OCI-LY7 (cell line): ENCODE measurements at regions not wholly inside any gene's neighbourhood (a gene's known extent, or its start where the extent isn't known, plus 50 kb on each side); places are given as distances from the start of the nearest gene placed in this dataset.

Source experiments
- BruUV-seq: library from RNA; stranded (reverse); fragments of 400-500 nt; replicated peaks from 2 replicates; lab custom pipeline; 2021; lab: Mats Ljungman, UMichigan
- CTCF ChIA-PET: fragments of 300-600 bp; sonication (Branson Sonifier 250); formaldehyde crosslinking; loops from one replicate; lab custom pipeline; 2022; ENCODE audit warnings: antibody characterized with exemption; ENCODE audit not compliant: unreplicated experiment; lab: Charles Lee
- POLR2A ChIA-PET: fragments of 300-600 bp; sonication (Branson Sonifier 250); formaldehyde crosslinking; loops from one replicate; lab custom pipeline; 2022; ENCODE audit warnings: antibody characterized with exemption; lab: Charles Lee
- DNase-seq: peaks from one replicate; pipeline ENCODE4 v3.0.0-alpha.2; 2015; ENCODE audit warnings: low spot score
- H2AFZ ChIP-seq: fragments of 200-600 bp; sonication (generic), shearing (Covaris generic); 2 replicates; pipeline ENCODE4 v1.6.1; 2014; ENCODE audit warnings: mild to moderate bottlenecking, antibody characterized with exemption, low read length, moderate library complexity
- H3K27ac ChIP-seq: fragments of 200-600 bp; sonication (generic); 2 replicates; pipeline ENCODE4 v1.5.1; 2014; ENCODE audit warnings: mixed run types, low read depth, mild to moderate bottlenecking, moderate library complexity, low read length, inconsistent platforms; ENCODE audit not compliant: poor library complexity, severe bottlenecking
- H3K36me3 ChIP-seq: fragments of 200-600 bp; sonication (generic); 2 replicates; pipeline ENCODE4 v1.6.1; 2014; ENCODE audit warnings: mild to moderate bottlenecking, antibody characterized with exemption, low read length, moderate library complexity, mixed read lengths; ENCODE audit not compliant: insufficient read depth
- H3K4me1 ChIP-seq: fragments of 200-600 bp; sonication (generic); 2 replicates; pipeline ENCODE4 v1.5.1; 2014; ENCODE audit warnings: mild to moderate bottlenecking, low read length; ENCODE audit not compliant: insufficient read depth, poor library complexity, severe bottlenecking
- H3K4me2 ChIP-seq: fragments of 200-600 bp; sonication (generic); 2 replicates; pipeline ENCODE4 v1.6.1; 2014; ENCODE audit warnings: mild to moderate bottlenecking, low read length
- H3K4me3 ChIP-seq: fragments of 200-600 bp; sonication (generic); 2 replicates; pipeline ENCODE4 v1.5.1; 2014; ENCODE audit warnings: mild to moderate bottlenecking, low read depth, low read length; ENCODE audit not compliant: poor library complexity, severe bottlenecking
- H3K79me2 ChIP-seq: fragments of 200-600 bp; sonication (generic); 2 replicates; pipeline ENCODE4 v1.6.1; 2016; ENCODE audit warnings: low read depth, mild to moderate bottlenecking, low read length, moderate library complexity, mixed read lengths; ENCODE audit not compliant: insufficient read depth
- H3K9me2 ChIP-seq: fragments of 200-600 bp; sonication (generic); 2 replicates; pipeline ENCODE4 v1.6.1; 2016; ENCODE audit warnings: mild to moderate bottlenecking, low read length, mixed read lengths; ENCODE audit not compliant: insufficient read depth
- H3K9me3 ChIP-seq: fragments of 200-600 bp; sonication (generic); 2 replicates; pipeline ENCODE4 v1.6.1; 2014; ENCODE audit warnings: mild to moderate bottlenecking, mixed run types, low read length, mixed read lengths
- H4K20me1 ChIP-seq: fragments of 200-600 bp; sonication (generic); 2 replicates; pipeline ENCODE4 v1.6.1; 2014; ENCODE audit warnings: mild to moderate bottlenecking, antibody characterized with exemption, low read length, moderate library complexity, mixed read lengths; ENCODE audit not compliant: insufficient read depth
- CTCF ChIP-seq: fragments of 200-600 bp; sonication (generic); conservative IDR thresholded peaks from 2 replicates; pipeline ENCODE4 v1.5.1; 2014; ENCODE audit warnings: mild to moderate bottlenecking, antibody characterized with exemption, low read length, moderate library complexity, mixed read lengths
- EZH2phosphoT487 ChIP-seq: fragments of 200-600 bp; sonication (generic); IDR thresholded peaks from 2 replicates; pipeline ENCODE4 v1.6.1; 2018; ENCODE audit warnings: low read depth, borderline replicate concordance, mild to moderate bottlenecking, mixed run types, antibody characterized with exemption, low read length, moderate library complexity, mixed read lengths
- intact Hi-C: fragments of 100-400 bp; cut with micrococcal nuclease; formaldehyde crosslinking; loops from one replicate; pipeline ENCODE4 v1.10.0; 2022; ENCODE audit not compliant: unreplicated experiment

DNA sequence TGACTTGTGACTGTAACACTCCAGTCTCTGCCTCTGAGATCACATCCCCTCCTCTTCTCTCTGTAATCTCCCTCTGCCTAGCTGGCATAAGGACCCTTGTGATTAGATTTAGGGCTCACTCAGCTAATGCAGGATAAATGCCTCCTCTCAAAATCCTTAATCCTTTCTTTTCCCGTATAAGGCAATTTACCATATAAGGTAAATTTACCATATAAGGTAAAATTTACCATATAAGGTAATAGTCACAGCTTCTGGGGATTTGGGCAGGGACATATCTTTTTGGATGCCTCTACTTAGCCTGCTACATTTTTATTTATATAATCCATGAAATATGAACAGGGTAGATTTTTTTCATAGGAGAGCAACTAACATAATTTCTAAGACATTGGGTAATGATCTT is 318.0 kb upstream of the PUM3 start:
- POLR2A ChIA-PET = no interaction called here
- intact Hi-C loops = no loop called here
- no peak overlapping the region for H2AFZ ChIP-seq
- H3K9me2 ChIP-seq = no peaks in the 10 kb centered on the region
- no peak for TF ChIP-seq CTCF
- no peak for TF ChIP-seq EZH2phosphoT487
- CTCF ChIA-PET = no interaction called here
- no peaks in the 10 kb centered on the region for H3K79me2 ChIP-seq
- H3K27ac ChIP-seq = no peak overlapping the region
- H3K36me3 ChIP-seq = no peaks in the 10 kb centered on the region
- no peaks in the 10 kb centered on the region for H3K4me1 ChIP-seq
- H4K20me1 ChIP-seq = no peaks in the 10 kb centered on the region
- BruUV-seq = no TSS peak
- H3K4me3 ChIP-seq = no peak overlapping the region
- DNase-seq = no peak
- no peaks in the 10 kb centered on the region for H3K9me3 ChIP-seq
- H3K4me2 ChIP-seq = no peak overlapping the region

DNA sequence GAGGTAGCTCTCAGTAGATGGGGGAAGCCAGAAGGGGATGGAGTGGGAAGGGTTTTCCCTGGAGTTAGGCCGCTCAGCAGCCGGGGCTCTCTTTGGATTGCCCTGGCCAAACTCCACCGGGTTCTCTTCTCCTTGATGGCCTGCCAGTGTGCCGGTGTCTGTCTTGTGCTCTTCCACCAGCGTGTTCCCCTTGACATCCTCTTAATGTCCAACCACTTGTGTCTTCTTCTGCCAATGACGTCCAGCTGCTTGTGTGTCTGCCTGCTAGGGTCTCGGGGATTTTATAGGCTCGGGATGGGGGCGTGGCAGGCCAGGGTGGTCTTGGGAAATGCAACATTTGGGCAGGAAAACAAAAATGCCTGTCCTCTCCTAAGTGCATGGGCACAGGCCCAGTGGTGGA is 313.1 kb upstream of the PUM3 start:
- BruUV-seq = no TSS peak
- intact Hi-C loops = no loop called here

More for the DNA sequence above, 313.1 kb upstream of the PUM3 start:
- no peak overlapping the region for H3K4me2 ChIP-seq
- no peaks in the 10 kb centered on the region for H3K4me1 ChIP-seq
- H3K9me3 ChIP-seq = no peaks in the 10 kb centered on the region
- ChIA-PET POLR2A (interaction anchor here (1.3 kb wide), 1 partner anchor 71 kb away, joined by 3 read pairs; no protein-coding TSS in a partner anchor), CTCF (no interaction called here)
- no peak for TF ChIP-seq CTCF
- no peak for TF ChIP-seq EZH2phosphoT487
- no peaks in the 10 kb centered on the region for H3K79me2 ChIP-seq
- H2AFZ ChIP-seq = no peak overlapping the region
- H3K9me2 ChIP-seq = no peaks in the 10 kb centered on the region
- no peak overlapping the region for H3K27ac ChIP-seq
- H3K4me3 ChIP-seq = no peak overlapping the region
- H3K36me3 ChIP-seq = no peaks in the 10 kb centered on the region
- no peaks in the 10 kb centered on the region for H4K20me1 ChIP-seq
- DNase-seq = no peak
